GDM1 (cell line): ENCODE measurements at regions not wholly inside any gene's neighbourhood (a gene's known extent, or its start where the extent isn't known, plus 50 kb on each side); places are given as distances from the start of the nearest gene placed in this dataset.

Source experiments
- DNase-seq: peaks from one replicate; lab custom pipeline; 2025; lab: John Stamatoyannopoulos, UW

- no peak for DNase-seq
Measured at GRCh38 chr5:145198525-145199260, 636.4 kb downstream of the PRELID2 start.

GRCh38 chr5:145189746-145190145 lies 645.4 kb downstream of the PRELID2 start:
- DNase-seq: no peak

DNA sequence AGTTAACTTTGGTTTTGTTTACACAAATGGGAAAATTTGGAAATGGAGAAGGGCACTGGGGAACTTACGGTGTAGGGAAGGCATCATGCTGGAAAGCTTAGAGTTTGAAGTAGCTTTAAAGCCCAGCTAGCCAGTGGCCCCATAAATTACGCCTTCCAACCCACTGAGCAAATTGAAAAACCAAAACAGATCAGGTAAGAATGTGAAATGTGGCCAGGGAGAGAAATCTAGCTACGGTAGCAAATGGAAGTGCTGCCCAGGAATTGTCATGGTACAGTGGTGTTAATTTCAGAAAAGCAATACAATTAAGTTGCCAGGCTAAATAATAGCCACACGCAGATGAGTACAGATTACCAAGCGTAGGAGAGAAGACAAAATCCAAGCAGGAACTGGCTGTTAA lies 654.8 kb downstream of the PRELID2 start:
- DNase-seq: no peak

GRCh38 chr5:145178641-145179523 lies 656.3 kb downstream of the PRELID2 start:
- no peak for DNase-seq

DNA sequence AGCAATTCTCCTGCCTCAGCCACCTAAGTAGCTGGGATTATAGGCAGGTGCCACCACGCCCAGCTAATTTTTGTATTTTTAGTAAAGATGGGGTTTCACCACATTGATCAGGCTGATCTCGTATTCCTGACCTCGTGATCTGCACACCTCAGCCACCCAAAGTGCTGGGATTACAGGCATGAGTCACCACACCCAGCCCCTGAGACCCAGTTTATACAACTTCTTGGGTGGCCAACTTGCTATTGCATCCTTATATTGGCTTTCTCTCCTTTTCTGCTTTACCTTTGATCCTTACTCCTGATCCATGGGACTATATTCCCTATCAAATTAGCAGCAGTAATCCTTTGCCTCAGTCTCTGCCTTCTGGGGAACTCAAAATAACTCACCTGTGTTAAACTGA lies 659.1 kb downstream of the PRELID2 start:
- DNase-seq: no peak

- DNase-seq: no peak
Measured at GRCh38 chr5:145166110-145166509, 669.0 kb downstream of the PRELID2 start.

DNA sequence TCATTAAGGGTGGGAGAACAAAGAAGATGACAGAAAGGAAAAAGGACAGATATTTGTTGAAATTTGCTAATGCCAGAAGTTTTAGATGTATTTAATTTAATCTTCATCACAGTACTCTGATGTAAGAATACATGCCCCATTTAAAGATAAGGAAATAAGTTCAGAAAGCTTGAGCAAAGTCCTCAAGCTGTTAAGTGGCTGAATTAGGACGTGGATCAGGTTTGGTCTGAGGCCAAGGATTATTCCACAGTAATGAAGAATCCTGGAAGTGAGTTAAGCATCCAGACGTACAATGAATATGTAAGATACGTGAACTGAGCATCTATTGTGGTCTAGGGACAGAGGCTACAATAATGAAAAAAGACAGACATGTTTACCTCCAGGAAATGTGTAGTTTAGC lies 671.3 kb downstream of the PRELID2 start:
- no peak for DNase-seq

DNA sequence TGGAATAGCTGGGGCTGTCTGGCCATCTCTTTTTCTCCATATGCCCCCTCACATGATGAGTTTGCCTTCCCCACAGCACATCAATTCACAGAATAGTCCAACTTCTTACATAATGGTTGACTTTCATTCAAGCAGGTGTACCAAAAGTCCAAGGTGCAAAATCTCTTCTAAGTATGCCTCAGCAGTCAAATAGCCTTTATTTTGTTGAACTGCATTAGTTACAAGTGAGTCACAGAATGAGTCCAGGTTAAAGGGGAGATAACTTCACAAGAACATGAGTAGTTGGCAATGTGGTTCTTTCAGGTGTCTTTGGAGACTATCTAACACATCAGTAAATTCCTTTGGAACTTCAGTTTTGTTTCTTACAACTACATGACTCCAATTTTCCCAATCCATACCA lies 672.5 kb downstream of the PRELID2 start:
- DNase-seq: no peak

DNA sequence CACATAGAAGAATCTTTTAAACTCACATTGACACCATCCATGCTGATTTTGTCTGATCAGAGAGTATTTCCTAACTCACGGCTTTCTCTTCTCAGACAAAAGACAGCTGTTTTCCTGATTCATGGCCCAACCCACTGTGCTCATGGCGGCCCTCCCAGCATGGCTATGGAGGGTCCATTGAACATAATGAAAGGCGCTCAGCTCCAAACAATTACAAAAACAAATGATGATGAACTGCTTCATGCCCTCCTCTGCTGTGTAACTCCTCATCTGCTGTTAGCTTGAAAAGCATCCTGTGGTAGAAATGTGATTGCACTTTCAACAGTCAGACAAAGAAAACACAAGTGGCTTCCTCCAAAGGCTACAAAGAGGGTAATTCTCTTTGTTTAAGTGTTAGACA lies 673.8 kb downstream of the PRELID2 start:
- no peak for DNase-seq

- no peak for DNase-seq
Measured at GRCh38 chr5:145160679-145161078, 674.5 kb downstream of the PRELID2 start.

DNA sequence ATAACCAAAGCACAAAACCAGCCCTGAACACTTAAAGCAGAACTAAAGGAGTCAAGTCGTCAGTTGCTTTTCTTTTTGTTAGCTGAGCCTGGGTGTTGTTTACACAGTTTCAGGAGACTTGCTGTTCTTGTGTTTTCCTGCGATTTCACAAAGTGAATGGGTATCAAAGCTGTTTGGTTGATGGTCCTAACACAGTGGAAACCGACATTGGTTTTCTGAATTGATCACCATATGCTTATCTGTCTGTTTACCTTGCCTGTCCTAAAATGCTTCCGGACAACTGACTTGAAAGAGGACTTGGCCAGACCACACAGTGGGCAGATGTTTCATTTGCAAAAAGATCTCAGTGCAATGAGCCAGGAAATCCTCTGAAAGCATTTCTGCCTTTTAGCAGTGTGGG lies 676.4 kb downstream of the PRELID2 start:
- DNase-seq: no peak

GRCh38 chr5:145157841-145158240 lies 677.3 kb downstream of the PRELID2 start:
- DNase-seq: no peak

DNA sequence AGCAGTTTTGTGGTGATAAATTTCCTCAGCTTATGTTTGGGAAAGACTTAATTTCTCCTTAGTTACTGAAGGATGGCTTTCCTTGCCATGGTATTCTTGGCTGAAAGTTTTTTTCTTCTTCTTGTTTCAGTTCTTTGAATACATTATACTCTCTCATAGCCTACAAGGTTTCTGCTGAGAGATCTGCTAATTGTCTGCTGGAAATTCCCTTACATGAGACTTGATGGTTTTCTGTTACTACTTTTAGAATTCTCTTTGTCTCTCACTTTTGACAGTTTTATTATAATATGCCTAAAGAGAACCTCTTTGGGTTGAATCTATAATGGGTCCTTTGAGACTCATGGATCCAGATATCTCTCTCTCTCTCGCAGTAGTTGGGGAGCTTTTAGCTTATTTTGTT lies 693.6 kb downstream of the PRELID2 start:
- no peak for DNase-seq

DNA sequence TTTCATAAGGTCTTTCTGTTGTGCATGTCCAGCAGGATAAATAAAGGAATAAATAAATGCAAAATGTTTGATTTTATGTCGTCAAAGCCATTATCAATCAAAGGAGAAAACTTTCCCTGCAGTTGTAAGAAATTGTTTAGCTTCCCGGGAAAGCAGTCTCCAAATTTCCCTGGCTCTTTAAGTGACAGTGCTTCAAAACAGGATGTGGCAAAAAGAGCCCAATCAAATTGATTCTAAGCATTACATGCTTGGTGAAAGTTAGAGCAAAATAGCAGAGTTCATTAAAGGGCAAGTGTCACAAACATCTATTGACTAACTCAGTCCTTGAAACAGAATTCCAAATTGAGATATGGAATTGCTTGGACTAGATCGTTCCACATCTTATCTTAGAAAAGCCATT lies 704.1 kb downstream of the PRELID2 start:
- DNase-seq: no peak

- no peak for DNase-seq
Measured at GRCh38 chr5:145129797-145130196, 705.3 kb downstream of the PRELID2 start.

DNA sequence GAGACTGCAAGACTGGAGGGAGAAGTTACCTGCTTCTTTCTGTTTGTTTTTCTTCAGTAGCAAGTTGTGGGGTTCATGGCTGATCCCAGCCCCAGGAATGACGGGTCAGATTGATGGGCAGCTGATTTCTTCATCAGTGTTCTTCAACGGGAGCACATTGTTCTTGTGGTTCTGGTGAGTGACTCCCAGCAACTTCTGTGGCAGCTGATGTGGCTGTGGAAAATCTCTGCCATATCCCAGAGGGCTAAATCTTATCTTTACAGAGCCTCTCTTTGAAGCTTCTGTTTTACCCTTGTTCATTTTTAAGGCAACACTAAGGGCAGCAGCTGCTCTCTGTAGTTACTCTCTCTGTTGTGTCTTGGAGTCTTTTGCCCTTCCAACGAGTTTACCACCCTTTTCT lies 710.3 kb downstream of the PRELID2 start:
- DNase-seq: no peak

DNA sequence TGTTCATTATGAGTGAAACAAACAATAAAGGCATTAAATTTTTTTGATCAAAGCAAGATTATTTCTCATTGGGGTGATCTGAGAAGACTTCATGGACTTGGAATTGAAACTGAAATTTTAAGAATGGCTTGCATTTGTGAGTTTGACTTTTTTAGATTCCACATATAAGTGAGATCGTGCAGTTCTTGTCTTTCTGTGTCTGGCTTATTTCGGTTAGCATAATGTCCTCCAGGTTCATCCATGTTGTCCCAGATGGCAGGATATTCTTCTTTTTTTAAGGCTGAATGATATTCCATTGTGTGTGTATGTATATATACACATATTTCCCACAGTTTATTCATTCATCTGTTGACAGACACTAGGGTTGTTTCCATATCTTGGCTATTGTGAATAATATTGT lies 716.5 kb downstream of the PRELID2 start:
- no peak for DNase-seq

- DNase-seq: no peak
Measured at GRCh38 chr5:145118127-145118526, 717.0 kb downstream of the PRELID2 start.

- no peak for DNase-seq
Measured at GRCh38 chr5:145117285-145117684, 717.9 kb downstream of the PRELID2 start.

- DNase-seq: no peak
Measured at GRCh38 chr5:145111420-145111819, 723.7 kb downstream of the PRELID2 start.

GRCh38 chr5:145110834-145111233 lies 724.3 kb downstream of the PRELID2 start:
- DNase-seq: no peak

GRCh38 chr5:145110181-145110580 lies 725.0 kb downstream of the PRELID2 start:
- no peak for DNase-seq

- no peak for DNase-seq
Measured at GRCh38 chr5:145105384-145105783, 729.8 kb downstream of the PRELID2 start.
